Right lobe of liver (tissue), 6 donors: ENCODE measurements at regions not wholly inside any gene's neighbourhood (a gene's known extent, or its start where the extent isn't known, plus 50 kb on each side); places are given as distances from the start of the nearest gene placed in this dataset.

Experiments
- ATAC-seq, 4 donors: fragments of 200-7000 bp; cut with Tn5 transposase; one replicate each; pipeline ENCODE4 v1.9.1; 2020; ENCODE audit warnings: mild to moderate bottlenecking in 4 of 4, moderate library complexity in 4 of 4
- DNase-seq, 3 donors: peaks; one replicate each; pipeline ENCODE4 v3.0.0-alpha.2; 2020
- H3K27ac ChIP-seq, 3 donors: fragments of 200-600 bp; one replicate each; pipeline ENCODE4 v1.8.0; 2022
- H3K27me3 ChIP-seq, 2 donors: fragments of 200-600 bp; one replicate each; pipeline ENCODE4 v1.8.0; 2022
- H3K36me3 ChIP-seq, 4 donors: fragments of 200-600 bp; sonication (generic) in 1 of 4; one replicate each; pipeline versions ENCODE4 v1.5.1 to v1.8.0; 2017 to 2022; ENCODE audit warnings: control low read depth in 1 of 4
- H3K4me1 ChIP-seq, 4 donors: fragments of 200-600 bp; sonication (generic) in 1 of 4; one replicate each; pipeline versions ENCODE4 v1.5.1 to v1.8.0; 2017 to 2022; ENCODE audit warnings: control low read depth in 1 of 4
- H3K4me3 ChIP-seq, 3 donors: fragments of 200-600 bp; one replicate each; pipeline ENCODE4 v1.8.0; 2022
- H3K9me3 ChIP-seq, 4 donors: fragments of 200-600 bp; sonication (generic) in 1 of 4; one replicate each; pipeline versions ENCODE4 v1.5.1 to v1.8.0; 2017 to 2022; ENCODE audit warnings: control low read depth in 1 of 4
- CTCF ChIP-seq, 4 donors: fragments of 200-600 bp in 3 of 4; fragments of 450-650 bp in 1 of 4; IDR thresholded peaks; one replicate each; pipeline versions ENCODE4 v1.5.1 to v1.8.0; 2016 to 2022; ENCODE audit warnings: antibody characterized with exemption in 4 of 4, mild to moderate bottlenecking in 2 of 4
- POLR2A ChIP-seq: fragments of 450-650 bp; IDR thresholded peaks from one replicate; pipeline ENCODE4 v1.6.1; 2017; ENCODE audit warnings: antibody characterized with exemption, mild to moderate bottlenecking
- WGBS: methylation state at CpG from one replicate; pipeline ENCODE4 v1.1.6; 2018; ENCODE audit warnings: low coverage, low lambda C conversion rate; ENCODE audit not compliant: insufficient coverage; ENCODE audit errors: missing lambda C conversion rate; 5-methylcytosine and 5-hydroxymethylcytosine counted together
- intact Hi-C, 2 donors: fragments of 100-400 bp; cut with DNase I; formaldehyde crosslinking; loops; one replicate each; pipeline versions ENCODE4 v1.11.2 to v1.14.1; 2022
- donor health status: DM: no; HTN: yes; CAD: no.
- donor health status: DM: no; HTN: no; CAD: no.
- donor health status: DM: no; HTN: no; CAD: no.
- donor health status: DM: no; HTN: yes; CAD: no.
- donor health status: DM: no; HTN: yes; CAD: no.

DNA sequence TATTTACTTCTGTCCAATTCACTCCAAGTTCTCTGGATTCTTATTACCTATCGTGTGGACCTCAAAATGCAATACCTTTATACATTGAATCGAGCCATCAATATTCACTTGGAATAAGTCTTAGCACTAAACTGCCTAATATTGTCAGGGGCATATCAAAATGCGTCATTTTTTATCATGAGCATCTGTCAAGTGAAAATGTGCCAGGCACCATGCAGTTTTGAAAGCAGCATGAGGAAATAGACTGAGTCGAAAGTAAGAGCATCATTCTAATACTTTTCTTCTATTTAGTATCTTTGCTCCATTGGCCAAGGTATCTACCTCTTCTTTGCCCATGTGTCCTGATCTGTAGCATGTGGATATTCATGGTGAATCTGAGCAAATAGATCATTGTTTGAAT lies 1193.4 kb downstream of the CDH11 start:
- H3K27ac ChIP-seq = no peak overlapping the region
- 58% methylated on average over 4 of the region's 4 CpGs for WGBS
- H3K27me3 ChIP-seq = no peaks in the 10 kb centered on the region

GRCh38 chr16:63925221-63925620 lies 1196.6 kb downstream of the CDH11 start:
- 52% methylated on average over 5 of the region's 5 CpGs for WGBS
- Histone ChIP-seq H3K9me3 (no peaks in the 10 kb centered on the region), H3K4me1 (no peaks in the 10 kb centered on the region), H3K27ac (no peak overlapping the region), H3K27me3 (no peaks in the 10 kb centered on the region), H3K36me3 (no peaks in the 10 kb centered on the region), H3K4me3 (no peak overlapping the region)
- ATAC-seq (no peak), DNase-seq (no peak)
- no peak for TF ChIP-seq CTCF (IDR thresholded peaks at IDR 0.05)
- no peak for TF ChIP-seq POLR2A
- intact Hi-C loops = no loop called here

More for the DNA sequence above, 1193.4 kb downstream of the CDH11 start:
- no peak for DNase-seq
- Histone ChIP-seq H3K36me3 (no peaks in the 10 kb centered on the region), H3K4me3 (no peak overlapping the region), H3K4me1 (no peaks in the 10 kb centered on the region), H3K9me3 (peaks cover 0 to 3% (median 0%) of the 10 kb centered on the region in 4 donors)
- no peak for TF ChIP-seq CTCF (IDR thresholded peaks at IDR 0.05)
- TF ChIP-seq POLR2A = no peak
- intact Hi-C loops = no loop called here
- ATAC-seq = no peak

DNA sequence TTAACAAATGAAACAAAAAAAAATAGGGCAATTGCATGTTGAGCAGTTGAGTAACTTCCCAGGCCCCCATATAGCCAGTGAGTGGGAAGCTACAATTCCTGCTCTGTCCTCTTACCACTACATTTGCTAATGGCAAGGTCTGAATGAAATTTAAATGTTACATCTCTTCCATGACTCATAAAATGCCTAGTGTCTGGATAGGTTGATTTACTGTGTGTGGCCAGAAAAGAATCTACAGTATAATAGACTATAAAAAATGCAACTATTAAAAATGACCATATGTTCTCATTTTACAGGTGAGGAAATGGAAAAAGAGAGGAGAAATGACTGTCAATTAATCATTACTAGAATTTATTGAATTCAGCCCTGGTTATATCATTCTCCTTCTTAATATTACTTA lies 1199.3 kb downstream of the CDH11 start:
- no peak overlapping the region for H3K4me3 ChIP-seq
- ATAC-seq (no peak), DNase-seq (no peak)
- no peaks in the 10 kb centered on the region for H3K4me1 ChIP-seq
- H3K9me3 ChIP-seq = no peaks in the 10 kb centered on the region
- no peak overlapping the region for H3K27ac ChIP-seq
- intact Hi-C loops = no loop called here
- TF ChIP-seq CTCF (IDR thresholded peaks at IDR 0.05) (no peak), POLR2A (no peak)
- no peaks in the 10 kb centered on the region for H3K36me3 ChIP-seq
- no peaks in the 10 kb centered on the region for H3K27me3 ChIP-seq

- ATAC-seq (no peak), DNase-seq (no peak)
- Histone ChIP-seq H3K27me3 (no peaks in the 10 kb centered on the region), H3K36me3 (no peaks in the 10 kb centered on the region), H3K9me3 (no peaks in the 10 kb centered on the region), H3K4me1 (no peaks in the 10 kb centered on the region), H3K27ac (no peak overlapping the region), H3K4me3 (no peak overlapping the region)
- WGBS = 42% methylated on average over 3 of the region's 3 CpGs
- intact Hi-C loops = no loop called here
- TF ChIP-seq CTCF (IDR thresholded peaks at IDR 0.05) (no peak), POLR2A (no peak)
Observed at GRCh38 chr16:63921737-63922295, 1200.0 kb downstream of the CDH11 start.

GRCh38 chr16:63913290-63913689 lies 1208.6 kb downstream of the CDH11 start:
- no peaks in the 10 kb centered on the region for H3K27me3 ChIP-seq
- intact Hi-C loops = no loop called here
- ATAC-seq (no peak), DNase-seq (no peak)
- no peak for TF ChIP-seq CTCF (IDR thresholded peaks at IDR 0.05)
- no peak overlapping the region for H3K4me3 ChIP-seq
- 50% methylated on average over 1 of the region's 1 CpG for WGBS
- no peak overlapping the region for H3K27ac ChIP-seq
- H3K4me1 ChIP-seq = no peaks in the 10 kb centered on the region
- H3K9me3 ChIP-seq = no peaks in the 10 kb centered on the region
- H3K36me3 ChIP-seq = no peaks in the 10 kb centered on the region
